ENCODE measurements at regions not wholly inside any gene's neighbourhood (a gene's known extent, or its start where the extent isn't known, plus 50 kb on each side); places are given as distances from the start of the nearest gene placed in this dataset.

DNA sequence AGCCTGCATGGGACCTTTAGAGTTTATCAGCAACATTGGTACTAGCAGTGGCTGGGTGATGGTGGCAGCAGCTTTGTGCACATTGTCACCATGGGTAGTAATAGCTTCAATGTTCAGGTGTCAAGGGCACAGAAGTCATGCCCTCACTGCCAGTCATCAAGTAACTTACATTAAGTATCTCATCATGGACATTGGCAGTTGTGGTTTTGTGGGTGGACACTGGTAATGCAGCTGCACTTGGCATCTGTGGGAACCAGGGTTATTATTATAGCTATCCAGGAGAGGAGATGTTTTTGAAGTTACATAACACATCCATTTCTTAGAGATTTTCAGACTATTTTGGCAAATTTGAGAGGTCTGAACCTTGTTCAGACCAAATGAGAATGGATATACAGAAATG lies 243.2 kb upstream of the NOCT start:
- TF ChIP-seq, protein P1, sequence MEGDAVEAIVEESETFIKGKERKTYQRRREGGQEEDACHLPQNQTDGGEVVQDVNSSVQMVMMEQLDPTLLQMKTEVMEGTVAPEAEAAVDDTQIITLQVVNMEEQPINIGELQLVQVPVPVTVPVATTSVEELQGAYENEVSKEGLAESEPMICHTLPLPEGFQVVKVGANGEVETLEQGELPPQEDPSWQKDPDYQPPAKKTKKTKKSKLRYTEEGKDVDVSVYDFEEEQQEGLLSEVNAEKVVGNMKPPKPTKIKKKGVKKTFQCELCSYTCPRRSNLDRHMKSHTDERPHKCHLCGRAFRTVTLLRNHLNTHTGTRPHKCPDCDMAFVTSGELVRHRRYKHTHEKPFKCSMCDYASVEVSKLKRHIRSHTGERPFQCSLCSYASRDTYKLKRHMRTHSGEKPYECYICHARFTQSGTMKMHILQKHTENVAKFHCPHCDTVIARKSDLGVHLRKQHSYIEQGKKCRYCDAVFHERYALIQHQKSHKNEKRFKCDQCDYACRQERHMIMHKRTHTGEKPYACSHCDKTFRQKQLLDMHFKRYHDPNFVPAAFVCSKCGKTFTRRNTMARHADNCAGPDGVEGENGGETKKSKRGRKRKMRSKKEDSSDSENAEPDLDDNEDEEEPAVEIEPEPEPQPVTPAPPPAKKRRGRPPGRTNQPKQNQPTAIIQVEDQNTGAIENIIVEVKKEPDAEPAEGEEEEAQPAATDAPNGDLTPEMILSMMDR (IDR thresholded peaks at IDR 0.05) = no peak
- Histone ChIP-seq H3K4me1 (ENCODE audit: control insufficient read depth in 1 of 2, insufficient read depth in 1 of 2, low read depth in 1 of 2, low read length in 1 of 2) (no peaks in the 10 kb centered on the region), H3K36me3 (no peaks in the 10 kb centered on the region), H3K9me3 (no peaks in the 10 kb centered on the region), H3K27me3 (peaks cover 3% of the 10 kb centered on the region), H3K27ac (no peak overlapping the region), H3K4me3 (ENCODE audit: low read depth in 1 of 2, low read length in 1 of 2) (no peak overlapping the region)

DNA sequence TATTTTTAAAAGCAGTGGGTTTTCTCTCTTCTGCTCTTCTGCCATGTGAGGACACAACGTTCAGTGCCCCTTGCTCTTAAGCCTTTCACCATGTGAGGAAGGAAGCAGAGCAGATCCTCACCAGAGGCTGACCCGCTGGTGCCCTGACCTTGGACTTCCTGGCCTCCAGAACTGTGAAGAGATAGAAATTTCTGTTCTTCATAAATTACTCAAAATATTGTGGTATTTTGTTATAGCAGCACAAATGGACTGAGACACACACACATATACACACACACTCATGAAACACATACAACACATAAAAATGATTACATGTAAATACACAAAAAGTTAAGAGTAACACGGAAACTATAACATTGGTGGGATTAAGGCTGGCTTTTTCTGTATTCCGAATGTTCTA lies 244.8 kb upstream of the NOCT start:
- H3K9me3 ChIP-seq = no peaks in the 10 kb centered on the region
- no peaks in the 10 kb centered on the region for H3K4me1 ChIP-seq (ENCODE audit: control insufficient read depth in 1 of 2, insufficient read depth in 1 of 2, low read depth in 1 of 2, low read length in 1 of 2)
- no peaks in the 10 kb centered on the region for H3K27me3 ChIP-seq
- H3K36me3 ChIP-seq = no peaks in the 10 kb centered on the region
- TF ChIP-seq, protein P1 (IDR thresholded peaks at IDR 0.05) = no peak
- no peak overlapping the region for H3K27ac ChIP-seq
- no peak overlapping the region for H3K4me3 ChIP-seq (ENCODE audit: low read depth in 1 of 2, low read length in 1 of 2)

DNA sequence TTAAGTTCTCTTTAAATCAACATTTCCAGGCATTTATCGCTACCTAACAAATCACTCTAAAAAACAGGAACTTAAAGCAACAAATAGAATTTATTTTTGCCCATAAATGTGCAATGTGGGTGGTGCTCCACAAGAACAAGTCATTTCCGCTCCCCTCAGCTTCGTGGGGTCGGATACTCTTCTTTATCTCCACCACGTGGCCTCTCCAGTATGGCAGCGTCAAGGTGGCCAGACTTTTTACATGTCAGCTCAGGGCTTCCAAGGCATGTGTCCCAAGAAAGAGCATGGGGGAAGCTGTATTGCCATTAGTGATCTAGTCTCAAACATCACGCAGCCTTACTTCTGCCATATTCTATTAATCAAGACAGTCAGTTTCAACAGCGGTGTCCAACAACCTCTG lies 249.2 kb upstream of the NOCT start:
- H3K27me3 ChIP-seq = no peaks in the 10 kb centered on the region
- H3K4me3 ChIP-seq (ENCODE audit: low read depth in 1 of 2, low read length in 1 of 2) = no peak overlapping the region
- TF ChIP-seq, protein P1 (IDR thresholded peaks at IDR 0.05) = no peak
- no peaks in the 10 kb centered on the region for H3K9me3 ChIP-seq
- H3K4me1 ChIP-seq (ENCODE audit: control insufficient read depth in 1 of 2, insufficient read depth in 1 of 2, low read depth in 1 of 2, low read length in 1 of 2) = no peaks in the 10 kb centered on the region
- no peak overlapping the region for H3K27ac ChIP-seq
- H3K36me3 ChIP-seq = no peaks in the 10 kb centered on the region

DNA sequence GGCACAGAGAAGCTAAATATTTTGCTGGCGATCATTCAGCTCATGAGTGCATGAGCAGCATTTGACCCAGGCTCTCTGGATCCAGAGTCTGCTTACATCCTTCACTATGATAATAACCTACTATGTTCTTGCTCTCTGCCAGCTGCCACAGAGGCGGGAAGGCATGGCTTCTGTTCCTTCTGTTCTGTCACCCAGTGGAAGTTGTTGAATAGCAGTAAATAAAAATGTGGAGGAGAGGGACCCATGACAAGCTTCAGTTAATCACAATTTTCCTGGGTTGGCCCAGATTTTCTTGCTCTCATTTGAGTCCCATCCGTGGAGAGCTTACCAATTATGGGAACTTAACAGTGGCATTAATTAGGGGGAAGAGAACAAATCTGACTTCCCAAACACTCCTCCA lies 250.1 kb upstream of the NOCT start:
- Histone ChIP-seq H3K27ac (no peak overlapping the region), H3K4me3 (ENCODE audit: low read depth in 1 of 2, low read length in 1 of 2) (no peak overlapping the region), H3K9me3 (no peaks in the 10 kb centered on the region), H3K36me3 (no peaks in the 10 kb centered on the region), H3K27me3 (no peaks in the 10 kb centered on the region), H3K4me1 (ENCODE audit: control insufficient read depth in 1 of 2, insufficient read depth in 1 of 2, low read depth in 1 of 2, low read length in 1 of 2) (no peaks in the 10 kb centered on the region)
- TF ChIP-seq, protein P1 (IDR thresholded peaks at IDR 0.05) = no peak

DNA sequence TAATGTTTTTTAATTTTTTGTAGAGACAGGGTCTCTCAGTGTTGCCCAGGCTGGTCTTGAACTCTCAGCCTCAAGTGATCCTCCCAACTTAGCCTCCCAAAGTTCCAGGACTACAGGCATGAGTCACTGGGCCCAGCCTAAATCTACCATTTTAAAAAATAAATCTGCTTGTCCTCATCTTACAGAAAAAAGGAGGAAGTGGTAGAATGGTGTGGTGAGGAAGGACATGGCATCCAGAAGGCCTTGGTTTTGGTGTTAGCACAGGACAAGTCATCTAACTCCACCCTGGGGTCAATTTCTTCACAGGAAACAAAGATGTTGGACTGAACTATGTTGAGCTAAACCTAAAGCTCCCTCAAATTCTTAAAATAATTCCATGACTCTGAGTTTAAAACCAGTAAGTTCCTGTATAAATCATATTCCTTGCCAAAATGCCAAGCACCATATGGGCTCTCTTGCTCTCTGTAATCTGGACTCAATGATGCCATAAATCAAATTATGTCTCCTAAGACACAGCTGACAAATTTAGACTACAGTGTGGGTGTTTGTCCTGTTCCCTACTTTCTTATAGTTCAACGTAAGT lies 253.9 kb upstream of the NOCT start:
- Histone ChIP-seq H3K36me3 (no peaks in the 10 kb centered on the region), H3K4me1 (ENCODE audit: control insufficient read depth in 1 of 2, insufficient read depth in 1 of 2, low read depth in 1 of 2, low read length in 1 of 2) (no peaks in the 10 kb centered on the region), H3K27me3 (no peaks in the 10 kb centered on the region), H3K9me3 (no peaks in the 10 kb centered on the region), H3K27ac (no peak overlapping the region), H3K4me3 (ENCODE audit: low read depth in 1 of 2, low read length in 1 of 2) (no peak overlapping the region)
- TF ChIP-seq, protein P1 (IDR thresholded peaks at IDR 0.05) = no peak

DNA sequence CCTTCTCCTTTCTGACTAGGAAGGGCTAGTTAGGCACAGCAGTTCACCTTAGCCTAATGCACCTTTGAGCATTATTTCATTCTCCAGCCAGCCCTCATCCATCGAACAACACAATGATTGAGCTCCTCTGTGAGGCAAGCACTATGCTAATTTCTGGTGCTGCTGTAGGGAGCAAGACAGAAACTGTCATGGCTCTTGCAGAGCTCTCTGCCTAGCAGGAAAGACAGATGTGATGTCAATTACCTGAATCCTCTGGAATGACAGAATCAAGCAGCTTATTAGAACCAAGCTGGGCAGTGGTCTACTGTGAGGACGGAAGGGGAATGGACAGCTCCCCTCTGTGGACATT lies 256.1 kb upstream of the NOCT start:
- TF ChIP-seq, protein P1 (IDR thresholded peaks at IDR 0.05) = no peak
- Histone ChIP-seq H3K9me3 (no peaks in the 10 kb centered on the region), H3K4me1 (ENCODE audit: control insufficient read depth in 1 of 2, insufficient read depth in 1 of 2, low read depth in 1 of 2, low read length in 1 of 2) (no peaks in the 10 kb centered on the region), H3K27me3 (no peaks in the 10 kb centered on the region), H3K36me3 (no peaks in the 10 kb centered on the region), H3K27ac (no peak overlapping the region), H3K4me3 (ENCODE audit: low read depth in 1 of 2, low read length in 1 of 2) (no peak overlapping the region)
